NCI-H524 (cell line): ENCODE measurements at regions not wholly inside any gene's neighbourhood (a gene's known extent, or its start where the extent isn't known, plus 50 kb on each side); places are given as distances from the start of the nearest gene placed in this dataset.
"Not testable (repeated sequence)": the region's sequence is repeated elsewhere in the genome, so short reads cannot be mapped to it uniquely, and the experiment has no call there.

Experiments used
- DNase-seq, 2 experiments: peaks; one replicate each; lab custom pipeline; 2025; lab: John Stamatoyannopoulos, UW

DNA sequence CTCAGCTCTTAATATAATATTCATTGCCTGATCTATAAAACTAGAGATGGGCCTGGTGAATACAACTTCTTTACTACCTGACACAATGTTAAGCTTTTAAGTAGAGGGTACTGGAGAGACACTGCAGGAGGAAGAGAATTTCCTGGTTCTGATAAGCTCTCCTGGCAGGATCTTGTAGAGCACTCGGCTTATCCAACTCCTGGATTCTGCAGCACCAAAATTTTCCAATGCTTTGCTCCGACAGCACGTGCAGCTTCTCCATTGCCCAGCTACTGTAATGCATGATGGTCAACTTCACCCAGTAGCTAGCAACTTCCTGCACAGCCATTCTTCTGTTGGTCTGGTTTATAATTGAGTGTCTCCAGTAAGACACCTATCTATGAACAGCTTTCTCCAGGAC, 686.2 kb upstream of the BOD1L1 start:
- DNase-seq = no peak

GRCh38 chr4:14315129-14315528, 687.2 kb upstream of the CPEB2 start:
- DNase-seq = no peak

- no peak for DNase-seq
These were observed 684.9 kb upstream of the CPEB2 start for GRCh38 chr4:14317351-14317750.

GRCh38 chr4:14318671-14319070, 683.6 kb upstream of the CPEB2 start:
- DNase-seq = no peak

DNA sequence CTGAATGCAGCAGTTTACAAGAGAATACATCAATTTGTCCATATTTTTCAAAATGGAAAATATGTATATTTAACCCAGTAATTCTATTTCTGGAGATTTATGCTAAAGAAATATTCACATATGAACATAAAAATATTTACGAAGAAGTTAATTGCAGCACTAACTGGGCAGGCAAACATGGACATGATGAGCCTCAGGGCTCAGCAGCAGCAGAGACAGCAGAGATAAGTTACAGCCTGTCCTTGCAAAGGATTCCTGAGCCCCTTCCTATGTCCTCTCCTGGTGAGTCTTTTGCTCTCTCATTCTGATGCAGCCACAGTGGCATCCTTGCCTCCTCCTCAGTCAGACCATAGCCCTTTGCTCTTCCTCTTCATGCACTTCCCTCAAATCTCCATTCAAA, 680.6 kb upstream of the CPEB2 start:
- no peak for DNase-seq

DNA sequence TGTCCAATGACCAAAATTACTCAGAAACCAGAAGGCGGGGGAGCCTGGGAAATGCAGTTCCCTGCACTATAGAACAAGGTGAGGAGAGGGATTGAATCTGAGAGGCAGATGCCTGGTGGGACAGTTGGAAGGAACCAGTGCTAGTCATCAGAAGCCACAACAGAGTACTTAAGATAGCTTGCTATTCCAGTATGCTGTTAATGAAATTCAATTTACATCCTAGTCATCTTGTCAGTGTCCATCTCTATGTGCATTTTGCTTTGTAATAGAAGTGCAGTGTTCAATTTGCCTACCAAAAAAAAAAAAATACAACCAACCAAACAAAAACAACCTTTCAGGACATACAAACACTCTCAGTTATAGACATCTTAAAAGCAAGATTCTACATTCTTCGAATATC, 679.1 kb upstream of the CPEB2 start:
- DNase-seq = no peak

DNA sequence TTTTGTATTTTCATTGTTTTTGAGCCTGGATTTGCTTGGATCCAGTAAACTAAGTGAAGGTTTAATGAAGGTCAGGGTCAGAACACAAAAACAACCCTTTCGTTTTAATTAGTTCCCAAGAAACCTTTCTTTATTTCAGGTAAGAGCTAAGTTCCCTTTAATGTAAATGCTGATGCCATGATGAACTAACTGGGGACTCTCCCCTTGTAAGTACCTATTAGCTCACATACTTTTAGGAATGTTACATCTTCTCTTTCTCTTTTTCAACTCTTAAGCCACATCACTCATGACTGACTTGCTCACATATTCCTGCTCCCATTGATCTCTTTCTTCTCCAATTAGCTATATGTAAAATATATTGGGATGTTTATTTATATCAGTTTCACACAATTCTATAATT, 673.1 kb upstream of the CPEB2 start:
- DNase-seq = no peak

GRCh38 chr4:14333616-14334015, 668.7 kb upstream of the CPEB2 start:
- DNase-seq = no peak

DNA sequence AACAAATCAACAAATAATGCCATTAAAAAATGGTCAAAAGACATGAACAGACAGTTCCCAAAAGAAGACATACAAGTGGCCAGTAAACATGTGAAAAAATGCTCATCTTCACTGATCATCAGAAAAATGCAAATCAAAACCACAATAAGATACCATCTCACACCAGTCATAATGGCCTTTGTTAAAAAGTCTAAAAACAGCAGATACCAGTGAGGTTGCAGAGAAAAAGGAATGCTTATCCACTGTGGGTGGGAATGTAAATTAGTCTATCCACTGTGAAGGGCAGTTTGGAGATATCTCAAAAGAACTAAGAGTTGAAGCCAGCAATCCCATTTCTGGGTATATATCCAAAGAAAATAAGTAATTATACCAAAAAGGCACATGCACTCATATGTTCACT, 668.1 kb upstream of the CPEB2 start:
- no peak for DNase-seq

- no peak for DNase-seq
These were observed 666.4 kb upstream of the CPEB2 start for GRCh38 chr4:14335872-14336271.

- DNase-seq = no peak
These were observed 665.6 kb upstream of the CPEB2 start for GRCh38 chr4:14336656-14337055.

- DNase-seq = no peak
These were observed 664.2 kb upstream of the CPEB2 start for GRCh38 chr4:14337892-14338584.

DNA sequence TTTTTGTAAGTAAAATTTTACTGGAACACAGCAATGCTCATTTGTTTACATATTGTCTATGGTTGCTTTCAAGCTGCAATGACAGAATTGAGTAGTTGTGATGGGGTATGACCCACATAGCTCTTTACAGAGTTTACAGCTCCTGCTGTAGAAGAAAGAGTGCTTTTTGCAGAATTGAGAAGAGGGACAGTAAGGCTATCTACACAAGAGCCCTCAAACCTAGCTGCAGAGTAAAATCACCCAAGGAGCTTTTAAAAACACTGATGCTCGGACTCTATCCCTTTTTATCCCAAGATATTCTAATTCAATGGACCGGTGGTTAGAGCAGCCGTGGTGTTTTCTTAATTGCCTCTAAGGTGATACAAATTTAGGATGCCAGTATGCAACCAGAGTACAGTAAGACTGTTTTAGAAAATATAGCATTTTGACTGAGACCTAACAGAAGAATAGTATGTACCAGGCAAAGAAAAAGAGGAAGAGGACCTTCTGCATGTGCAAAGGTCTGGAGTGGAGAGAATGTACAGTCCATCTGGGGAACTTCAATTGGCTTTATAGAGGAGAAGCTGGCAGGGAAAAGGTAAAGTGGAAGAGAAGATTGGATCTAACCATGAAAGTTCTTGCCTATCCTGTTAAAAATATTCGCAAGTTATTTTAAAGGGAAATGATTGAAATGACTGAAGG, 663.6 kb upstream of the CPEB2 start:
- no peak for DNase-seq

DNA sequence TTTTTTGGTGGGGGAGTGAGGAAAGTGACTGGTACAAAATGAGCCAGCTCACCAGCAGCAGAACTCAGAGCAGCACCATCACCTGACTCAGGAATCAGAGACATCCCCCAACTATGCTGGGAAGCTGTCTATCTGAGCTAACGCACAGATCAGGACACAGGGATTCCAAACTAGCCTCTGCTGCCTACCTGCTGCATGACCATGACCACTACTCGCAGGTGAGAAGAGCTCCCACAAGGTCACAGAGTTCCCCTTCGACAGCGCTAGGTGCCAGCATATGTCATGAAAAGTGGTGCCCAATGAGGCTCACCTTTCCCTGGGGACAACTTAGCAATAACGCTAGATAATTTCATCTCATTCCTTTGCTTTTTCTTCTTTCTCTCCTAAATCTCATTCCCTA, 662.6 kb upstream of the CPEB2 start:
- no peak for DNase-seq

- DNase-seq = no peak
These were observed 662.0 kb upstream of the CPEB2 start for GRCh38 chr4:14340321-14340720.

GRCh38 chr4:14343961-14344360, 658.3 kb upstream of the CPEB2 start:
- no peak for DNase-seq

- DNase-seq = no peak
These were observed 656.9 kb upstream of the CPEB2 start for GRCh38 chr4:14345356-14345775.

GRCh38 chr4:14347526-14347925, 654.8 kb upstream of the CPEB2 start:
- no peak for DNase-seq

- DNase-seq = no peak
These were observed 653.8 kb upstream of the CPEB2 start for GRCh38 chr4:14348506-14348905.

- not testable (repeated sequence) for DNase-seq
These were observed 643.6 kb upstream of the CPEB2 start for GRCh38 chr4:14358544-14359160.

DNA sequence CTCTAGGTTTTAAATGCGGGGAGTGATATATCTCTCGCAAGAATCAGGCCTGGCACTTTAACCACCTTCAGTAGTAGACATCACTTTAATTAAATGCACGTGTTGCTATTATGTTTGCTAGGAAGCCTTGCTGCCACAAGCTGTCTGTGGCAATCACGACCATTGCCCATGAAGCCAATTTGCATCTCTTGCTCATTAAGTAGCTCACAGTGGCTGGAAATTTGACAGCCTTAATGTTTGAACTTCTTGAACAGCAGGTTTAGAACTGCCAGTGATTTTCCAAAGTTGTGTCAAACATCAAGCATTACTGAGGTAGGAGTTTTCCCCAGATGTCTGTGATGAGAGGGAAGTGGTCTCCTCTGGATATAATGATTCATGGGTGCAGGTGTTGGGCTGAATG, 642.3 kb upstream of the CPEB2 start:
- DNase-seq = no peak

DNA sequence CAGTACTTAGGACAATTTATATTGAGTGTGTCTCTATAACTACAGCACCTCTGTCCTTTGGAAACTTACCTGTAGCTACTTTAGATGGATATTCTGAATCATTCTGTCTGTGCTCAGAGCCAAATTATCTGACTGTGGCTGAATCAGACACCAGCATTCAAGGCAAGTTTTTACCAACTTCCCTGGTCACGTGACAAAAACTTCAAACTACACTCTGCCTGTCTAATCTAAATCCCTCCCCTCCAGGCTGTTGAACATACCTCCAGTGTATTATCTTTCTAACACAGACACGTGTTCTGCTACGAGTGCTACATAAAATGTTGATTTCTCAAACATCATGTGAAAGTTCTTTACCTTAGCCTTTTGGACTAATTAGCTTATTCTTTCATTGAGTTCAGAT, 641.2 kb upstream of the CPEB2 start:
- DNase-seq = no peak

DNA sequence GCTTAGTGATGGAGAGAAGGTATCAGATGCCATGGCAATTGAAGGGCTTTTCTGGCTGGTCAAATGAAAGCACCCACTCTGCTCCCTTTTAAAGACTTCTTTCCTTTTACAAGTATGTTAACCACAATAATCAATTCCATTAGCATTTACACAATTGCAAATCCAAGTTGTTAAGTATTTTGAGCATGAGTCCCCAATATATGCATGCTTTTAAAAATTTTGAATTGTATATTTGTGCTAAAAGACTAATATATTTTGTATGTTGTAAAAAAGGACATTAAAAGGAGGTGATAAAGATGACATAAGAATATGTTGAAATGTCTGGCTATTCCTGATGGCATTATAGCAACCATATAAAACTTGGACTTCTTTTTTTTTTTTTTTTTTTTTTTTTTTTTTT, 639.9 kb upstream of the CPEB2 start:
- no peak for DNase-seq
